ENCODE measurements at regions not wholly inside any gene's neighbourhood (a gene's known extent, or its start where the extent isn't known, plus 50 kb on each side); places are given as distances from the start of the nearest gene placed in this dataset.

- no peak for DNase-seq (ENCODE audit: low read depth)
- no peaks in the 10 kb centered on the region for H3K36me3 ChIP-seq (ENCODE audit: control insufficient read depth, insufficient read depth, low read length)
- no peak for TF ChIP-seq CTCF (IDR thresholded peaks at IDR 0.05; ENCODE audit: insufficient read depth, low read length, poor library complexity, severe bottlenecking)
- H3K4me3 ChIP-seq (ENCODE audit: low read depth, low read length): no peak overlapping the region
- H3K27me3 ChIP-seq (ENCODE audit: control insufficient read depth, insufficient read depth, low read length): no peaks in the 10 kb centered on the region
Measured at GRCh38 chr1:87937831-87938395, 609.2 kb downstream of the LMO4 start.

GRCh38 chr1:87938631-87939030 is 610.0 kb downstream of the LMO4 start:
- no peak overlapping the region for H3K4me3 ChIP-seq (ENCODE audit: low read depth, low read length)
- TF ChIP-seq CTCF (IDR thresholded peaks at IDR 0.05; ENCODE audit: insufficient read depth, low read length, poor library complexity, severe bottlenecking): no peak
- DNase-seq (ENCODE audit: low read depth): no peak
- no peaks in the 10 kb centered on the region for H3K27me3 ChIP-seq (ENCODE audit: control insufficient read depth, insufficient read depth, low read length)
- H3K36me3 ChIP-seq (ENCODE audit: control insufficient read depth, insufficient read depth, low read length): no peaks in the 10 kb centered on the region

- no peaks in the 10 kb centered on the region for H3K36me3 ChIP-seq (ENCODE audit: control insufficient read depth, insufficient read depth, low read length)
- TF ChIP-seq CTCF (IDR thresholded peaks at IDR 0.05; ENCODE audit: insufficient read depth, low read length, poor library complexity, severe bottlenecking): no peak
Measured at GRCh38 chr1:87939444-87939843, 610.8 kb downstream of the LMO4 start.

GRCh38 chr1:87940421-87940820 is 611.7 kb downstream of the LMO4 start:
- H3K4me3 ChIP-seq (ENCODE audit: low read depth, low read length): no peak overlapping the region
- no peaks in the 10 kb centered on the region for H3K27me3 ChIP-seq (ENCODE audit: control insufficient read depth, insufficient read depth, low read length)
- H3K36me3 ChIP-seq (ENCODE audit: control insufficient read depth, insufficient read depth, low read length): no peaks in the 10 kb centered on the region
- no peak for TF ChIP-seq CTCF (IDR thresholded peaks at IDR 0.05; ENCODE audit: insufficient read depth, low read length, poor library complexity, severe bottlenecking)
- DNase-seq (ENCODE audit: low read depth): no peak

More at GRCh38 chr1:87939444-87939843, 610.8 kb downstream of the LMO4 start:
- no peak for DNase-seq (ENCODE audit: low read depth)
- H3K27me3 ChIP-seq (ENCODE audit: control insufficient read depth, insufficient read depth, low read length): no peaks in the 10 kb centered on the region
- no peak overlapping the region for H3K4me3 ChIP-seq (ENCODE audit: low read depth, low read length)

GRCh38 chr1:87941337-87941946 is 612.8 kb downstream of the LMO4 start:
- H3K36me3 ChIP-seq (ENCODE audit: control insufficient read depth, insufficient read depth, low read length): no peaks in the 10 kb centered on the region
- no peak for DNase-seq (ENCODE audit: low read depth)
- no peaks in the 10 kb centered on the region for H3K27me3 ChIP-seq (ENCODE audit: control insufficient read depth, insufficient read depth, low read length)
- H3K4me3 ChIP-seq (ENCODE audit: low read depth, low read length): no peak overlapping the region
- TF ChIP-seq CTCF (IDR thresholded peaks at IDR 0.05; ENCODE audit: insufficient read depth, low read length, poor library complexity, severe bottlenecking): no peak

GRCh38 chr1:87942165-87942564 is 613.5 kb downstream of the LMO4 start:
- Histone ChIP-seq H3K36me3 (ENCODE audit: control insufficient read depth, insufficient read depth, low read length) (no peaks in the 10 kb centered on the region), H3K27me3 (ENCODE audit: control insufficient read depth, insufficient read depth, low read length) (no peaks in the 10 kb centered on the region), H3K4me3 (ENCODE audit: low read depth, low read length) (no peak overlapping the region)
- no peak for TF ChIP-seq CTCF (IDR thresholded peaks at IDR 0.05; ENCODE audit: insufficient read depth, low read length, poor library complexity, severe bottlenecking)
- no peak for DNase-seq (ENCODE audit: low read depth)
